H1 (cell line): ENCODE measurements at regions not wholly inside any gene's neighbourhood (a gene's known extent, or its start where the extent isn't known, plus 50 kb on each side); places are given as distances from the start of the nearest gene placed in this dataset.
"Not testable (repeated sequence)": the region's sequence is repeated elsewhere in the genome, so short reads cannot be mapped to it uniquely, and the experiment has no call there.

Experiments
- CTCF ChIA-PET: fragments of 300-600 bp; sonication (Branson Sonifier 250); formaldehyde crosslinking; loops from one replicate; lab custom pipeline; 2021; ENCODE audit not compliant: partially characterized antibody; lab: Charles Lee
- POLR2A ChIA-PET: fragments of 300-600 bp; sonication (Branson Sonifier 250); formaldehyde crosslinking; loops from one replicate; lab custom pipeline; 2021; ENCODE audit warnings: inconsistent platforms; ENCODE audit not compliant: partially characterized antibody; lab: Charles Lee
- DNase-seq, 2 experiments: peaks; one replicate each; pipeline versions ENCODE4 v3.0.0 to v3.0.0-alpha.2; 2010 to 2022; ENCODE audit warnings: low spot score in 2 of 2, low read depth in 1 of 2, mixed read lengths in 1 of 2
- FAIRE-seq: peaks from 2 replicates; lab custom pipeline; 2011; peaks lifted over from hg19 to GRCh38; lab: Jason Lieb, UNC
- H2AFZ ChIP-seq: 2 replicates; pipeline ENCODE4 v1.8.1; 2012; ENCODE audit warnings: low read length, inconsistent platforms
- H2AK5ac ChIP-seq: 2 replicates; pipeline ENCODE4 v1.6.1; 2013; ENCODE audit warnings: low read depth, low read length
- H2BK120ac ChIP-seq: replicated peaks from 2 replicates; pipeline ENCODE3; 2013; ENCODE audit warnings: low read depth, low read length, inconsistent platforms
- H2BK12ac ChIP-seq: 2 replicates; pipeline ENCODE4 v1.6.1; 2013; ENCODE audit warnings: low read depth, low read length
- H2BK15ac ChIP-seq: 2 replicates; pipeline ENCODE4 v1.6.1; 2013; ENCODE audit warnings: low read length
- H2BK20ac ChIP-seq: 2 replicates; pipeline ENCODE4 v1.6.1; 2013; ENCODE audit warnings: low read length
- H2BK5ac ChIP-seq: 2 replicates; pipeline ENCODE4 v1.6.1; 2013; ENCODE audit warnings: low read depth, low read length
- H3K14ac ChIP-seq: 2 replicates; pipeline ENCODE4 v1.6.1; 2013; ENCODE audit warnings: inconsistent platforms; ENCODE audit not compliant: insufficient read length
- H3K18ac ChIP-seq: 2 replicates; pipeline ENCODE4 v1.6.1; 2013; ENCODE audit warnings: low read length; ENCODE audit errors: extremely low read depth
- H3K23ac ChIP-seq: 2 replicates; pipeline ENCODE4 v1.6.1; 2013; ENCODE audit warnings: inconsistent platforms; ENCODE audit not compliant: insufficient read length
- H3K23me2 ChIP-seq: 2 replicates; pipeline ENCODE4 v1.6.1; 2013; ENCODE audit warnings: low read depth, low read length
- H3K27ac ChIP-seq: 2 replicates; pipeline ENCODE4 v1.6.1; 2011; ENCODE audit warnings: low read depth, low read length, inconsistent platforms
- H3K27me3 ChIP-seq, 4 experiments: replicated peaks in 1 of 4; 1 replicate in 1 of 4; 2 replicates in 3 of 4; pipeline versions ENCODE4 v1.6.1 to v1.8.1; 2011 to 2013; ENCODE audit warnings: low read length in 3 of 4, mild to moderate bottlenecking in 3 of 4, inconsistent platforms in 2 of 4, mixed read lengths in 2 of 4, moderate library complexity in 1 of 4; ENCODE audit not compliant: control insufficient read depth in 3 of 4, insufficient read depth in 3 of 4; ENCODE audit errors: extremely low read depth in 1 of 4
- H3K36me3 ChIP-seq, 4 experiments: 2 replicates each; pipeline versions ENCODE4 v1.6.1 to v1.8.1; 2011 to 2013; ENCODE audit warnings: mild to moderate bottlenecking in 4 of 4, low read length in 3 of 4, moderate library complexity in 2 of 4, control low read depth in 1 of 4, inconsistent platforms in 1 of 4; ENCODE audit not compliant: insufficient read depth in 4 of 4, control insufficient read depth in 2 of 4
- H3K4ac ChIP-seq: replicated peaks from 2 replicates; pipeline ENCODE3; 2013; ENCODE audit warnings: low read length, low read depth, mixed read lengths, inconsistent platforms; ENCODE audit not compliant: insufficient read length
- H3K4me1 ChIP-seq, 4 experiments: replicated peaks in 1 of 4; 1 replicate in 1 of 4; 2 replicates in 3 of 4; pipeline versions ENCODE4 v1.6.1 to v1.8.1; 2011 to 2013; ENCODE audit warnings: low read length in 3 of 4, inconsistent platforms in 2 of 4, mixed read lengths in 1 of 4; ENCODE audit not compliant: insufficient read depth in 4 of 4, control insufficient read depth in 3 of 4
- H3K4me2 ChIP-seq, 2 experiments: 2 replicates each; pipeline versions ENCODE4 v1.6.1 to v1.8.1; 2011 to 2013; ENCODE audit warnings: low read depth in 2 of 2, low read length in 2 of 2, control low read depth in 1 of 2, inconsistent platforms in 1 of 2, mild to moderate bottlenecking in 1 of 2; ENCODE audit not compliant: insufficient read depth in 1 of 2
- H3K4me3 ChIP-seq, 4 experiments: fragments of 200-600, 300-600 bp in 1 of 4; sonication (generic), shearing (Covaris generic), sonication (Bioruptor Twin) in 1 of 4; 2 replicates each; pipeline versions ENCODE4 v1.5.1 to v1.8.1; 2011 to 2016; ENCODE audit warnings: low read length in 4 of 4, low read depth in 3 of 4, control low read depth in 2 of 4, inconsistent platforms in 2 of 4, mild to moderate bottlenecking in 2 of 4, mixed read lengths in 1 of 4, moderate library complexity in 1 of 4; ENCODE audit not compliant: insufficient read depth in 2 of 4; ENCODE audit errors: extremely low read depth in 1 of 4
- H3K56ac ChIP-seq: replicated peaks from 2 replicates; pipeline ENCODE3; 2013; ENCODE audit warnings: low read depth, mild to moderate bottlenecking, mixed read lengths, low read length, inconsistent platforms; ENCODE audit not compliant: insufficient read length
- H3K79me1 ChIP-seq: 2 replicates; pipeline ENCODE4 v1.6.1; 2013; ENCODE audit warnings: low read depth, low read length, control low read depth
- H3K79me2 ChIP-seq, 2 experiments: 2 replicates each; pipeline versions ENCODE4 v1.6.1 to v1.8.1; 2012 to 2013; ENCODE audit warnings: low read length in 2 of 2, mild to moderate bottlenecking in 2 of 2, inconsistent platforms in 1 of 2; ENCODE audit not compliant: insufficient read depth in 2 of 2, control insufficient read depth in 1 of 2
- H3K9ac ChIP-seq, 4 experiments: replicated peaks in 1 of 4; 1 replicate in 1 of 4; 2 replicates in 3 of 4; pipeline versions ENCODE4 v1.6.1 to v1.8.1; 2011 to 2013; ENCODE audit warnings: low read depth in 3 of 4, low read length in 3 of 4, control low read depth in 2 of 4, mild to moderate bottlenecking in 2 of 4, moderate library complexity in 2 of 4, inconsistent platforms in 1 of 4; ENCODE audit errors: extremely low read depth in 1 of 4
- H3K9me3 ChIP-seq, 2 experiments: 2 replicates each; pipeline versions ENCODE4 v1.6.1 to v1.8.1; 2012 to 2013; ENCODE audit warnings: mild to moderate bottlenecking in 2 of 2, moderate library complexity in 2 of 2, control low read depth in 1 of 2, inconsistent platforms in 1 of 2, low read depth in 1 of 2, low read length in 1 of 2, mixed read lengths in 1 of 2; ENCODE audit not compliant: insufficient read depth in 2 of 2
- H4K20me1 ChIP-seq, 2 experiments: replicated peaks in 1 of 2; 2 replicates each; pipeline versions ENCODE3 to v1.8.1; 2011 to 2013; ENCODE audit warnings: inconsistent platforms in 2 of 2, low read length in 2 of 2, mild to moderate bottlenecking in 1 of 2; ENCODE audit not compliant: insufficient read depth in 2 of 2, control insufficient read depth in 1 of 2
- H4K5ac ChIP-seq: 2 replicates; pipeline ENCODE4 v1.6.1; 2013; ENCODE audit warnings: low read length, low read depth, mixed read lengths, inconsistent platforms; ENCODE audit not compliant: insufficient read length
- H4K8ac ChIP-seq: 2 replicates; pipeline ENCODE4 v1.8.0; 2013; ENCODE audit warnings: mild to moderate bottlenecking, moderate library complexity, low read length, inconsistent platforms; ENCODE audit not compliant: insufficient read depth; ENCODE audit errors: extremely low read depth
- H4K91ac ChIP-seq: replicated peaks from 2 replicates; pipeline ENCODE3; 2013; ENCODE audit warnings: low read length, mixed read lengths, inconsistent platforms; ENCODE audit not compliant: insufficient read length
- ASH2L ChIP-seq: fragments of 200-600, 300-600 bp; sonication (generic); IDR thresholded peaks from one replicate; pipeline ENCODE4 v1.7.1; 2017; ENCODE audit warnings: low read length
- BRCA1 ChIP-seq: IDR thresholded peaks from 2 replicates; pipeline ENCODE4 v1.6.1; 2012; ENCODE audit warnings: low read depth, low read length, improper control_type of control experiment
- CHD1 ChIP-seq: IDR thresholded peaks from 2 replicates; pipeline ENCODE4 v1.6.1; 2012; ENCODE audit warnings: low read depth, low read length, improper control_type of control experiment
- RBBP5 ChIP-seq: IDR thresholded peaks from 2 replicates; pipeline ENCODE4 v1.7.1; 2012; ENCODE audit warnings: low read depth, mild to moderate bottlenecking, inconsistent platforms, low read length, moderate library complexity, borderline replicate concordance
- TAF7 ChIP-seq: optimal IDR thresholded peaks from 2 replicates; pipeline ENCODE3; 2011; ENCODE audit warnings: low read depth, mild to moderate bottlenecking, inconsistent platforms, low read length, moderate library complexity, borderline replicate concordance
- TEAD4 ChIP-seq: IDR thresholded peaks from 2 replicates; pipeline ENCODE4 v1.6.1; 2012; ENCODE audit warnings: low read depth, low read length, inconsistent platforms, mixed read lengths
- WGBS, 2 experiments: shearing (Covaris generic) in 1 of 2; methylation state at CpG; one replicate each; pipeline versions ENCODE4 v1.1.6 to v1.1.7; 2013 to 2015; ENCODE audit warnings: low lambda C conversion rate in 2 of 2, mixed read lengths in 2 of 2, inconsistent platforms in 1 of 2, low coverage in 1 of 2, missing lambda C conversion rate in 1 of 2; ENCODE audit not compliant: insufficient replicate concordance in 2 of 2, insufficient coverage in 1 of 2, insufficient read length in 1 of 2; ENCODE audit errors: extremely low coverage in 1 of 2, missing lambda C conversion rate in 1 of 2; 5-methylcytosine and 5-hydroxymethylcytosine counted together

DNA sequence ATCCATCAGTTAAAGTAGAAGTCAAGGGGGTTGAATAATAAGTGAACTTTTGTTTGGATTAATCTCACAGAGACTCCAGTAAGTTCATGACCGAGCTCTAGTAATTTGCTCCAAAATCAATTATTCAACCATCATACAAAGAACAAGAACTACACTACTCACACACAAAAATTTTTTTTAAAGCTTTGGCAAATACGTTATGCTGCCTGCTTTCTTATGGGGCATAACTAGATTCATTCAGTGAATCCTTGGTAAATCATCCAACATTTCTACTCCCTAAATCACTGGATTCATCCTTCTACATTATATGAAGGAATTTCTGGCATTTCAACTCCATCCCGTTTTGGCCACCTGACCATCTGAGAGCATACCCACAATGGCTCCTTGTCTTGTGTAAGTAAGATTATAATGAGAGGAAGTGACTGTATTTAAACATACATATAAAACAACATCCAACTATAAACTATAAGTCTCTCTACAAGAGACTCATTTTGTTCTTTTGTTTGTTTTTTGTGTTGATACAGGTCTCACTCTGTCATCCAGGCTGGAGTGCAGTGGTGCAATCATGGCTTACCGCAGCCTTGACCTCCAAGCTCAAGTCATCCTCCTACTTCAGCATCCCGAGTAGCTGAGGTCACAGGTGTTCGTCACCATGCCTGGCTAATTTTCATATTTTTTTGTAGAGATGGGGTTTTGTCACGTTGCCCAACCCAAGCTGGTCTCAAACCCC is 144.2 kb upstream of the LRRTM4 start (continued):
- no peak for TF ChIP-seq TEAD4
- TF ChIP-seq CHD1, result no peak
- no peak for TF ChIP-seq BRCA1
- no peak for TF ChIP-seq RBBP5
- TF ChIP-seq ASH2L, result no peak
- no peak for TF ChIP-seq TAF7
- TF ChIP-seq, all 59 proteins: peak for 0

DNA sequence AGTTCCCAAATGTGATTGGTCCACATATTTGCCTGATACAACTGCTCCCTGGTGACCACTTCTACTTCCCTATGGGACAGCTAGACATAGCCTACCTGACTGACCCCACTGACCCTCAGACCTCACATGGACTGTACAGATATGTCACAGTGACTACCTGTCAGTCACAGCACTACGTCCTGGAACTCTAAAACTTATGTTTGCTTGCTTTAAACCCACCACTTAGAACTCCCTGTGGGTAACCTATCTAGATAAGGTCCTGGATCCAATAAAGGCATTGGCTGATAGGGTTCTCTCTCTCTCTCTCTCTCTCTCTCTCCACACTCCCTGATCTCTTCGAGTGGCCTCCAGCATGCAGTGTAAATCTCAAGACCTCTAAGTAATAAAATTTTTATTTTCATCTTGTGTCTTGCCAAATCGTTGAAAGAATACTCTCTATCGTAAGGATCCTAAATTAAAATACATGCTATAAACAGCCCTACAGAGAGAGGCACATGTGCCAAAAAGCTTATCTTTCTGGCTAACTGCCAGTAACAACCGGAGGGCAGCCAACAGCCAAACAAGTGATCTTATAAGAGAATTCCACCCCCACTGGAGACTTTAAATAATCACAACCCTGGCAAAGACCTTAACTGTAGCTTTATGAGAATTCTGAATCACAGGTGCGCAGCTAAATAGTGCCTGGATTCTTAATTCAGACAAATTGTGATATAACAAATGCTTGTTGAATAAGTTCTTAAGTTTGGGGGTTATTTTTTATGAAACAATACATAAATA is 162.6 kb upstream of the LRRTM4 start:
- H3K4ac ChIP-seq, H2BK20ac ChIP-seq, H3K23ac ChIP-seq, H3K18ac ChIP-seq, H3K79me2 ChIP-seq, H2BK5ac ChIP-seq, H2BK15ac ChIP-seq, H3K4me2 ChIP-seq, H3K79me1 ChIP-seq, H3K23me2 ChIP-seq, H2BK12ac ChIP-seq, H3K9ac ChIP-seq, H3K4me1 ChIP-seq, H4K8ac ChIP-seq, DNase-seq, CTCF ChIA-PET, H4K91ac ChIP-seq, H4K5ac ChIP-seq, H4K20me1 ChIP-seq, POLR2A ChIA-PET, H2AFZ ChIP-seq, H3K14ac ChIP-seq, H3K9me3 ChIP-seq, H3K27ac ChIP-seq, H3K27me3 ChIP-seq, H3K56ac ChIP-seq, H3K4me3 ChIP-seq, H3K36me3 ChIP-seq, H2AK5ac ChIP-seq, H2BK120ac ChIP-seq: not testable (repeated sequence)
- peak; percentile 32 for FAIRE-seq
- 100% methylated on average over 4 of the region's 6 CpGs; no CpG with 5 or more reads in 1 of the 2 experiments for WGBS, 2 experiments
